ENCODE measurements at regions not wholly inside any gene's neighbourhood (a gene's known extent, or its start where the extent isn't known, plus 50 kb on each side); places are given as distances from the start of the nearest gene placed in this dataset.

DNA sequence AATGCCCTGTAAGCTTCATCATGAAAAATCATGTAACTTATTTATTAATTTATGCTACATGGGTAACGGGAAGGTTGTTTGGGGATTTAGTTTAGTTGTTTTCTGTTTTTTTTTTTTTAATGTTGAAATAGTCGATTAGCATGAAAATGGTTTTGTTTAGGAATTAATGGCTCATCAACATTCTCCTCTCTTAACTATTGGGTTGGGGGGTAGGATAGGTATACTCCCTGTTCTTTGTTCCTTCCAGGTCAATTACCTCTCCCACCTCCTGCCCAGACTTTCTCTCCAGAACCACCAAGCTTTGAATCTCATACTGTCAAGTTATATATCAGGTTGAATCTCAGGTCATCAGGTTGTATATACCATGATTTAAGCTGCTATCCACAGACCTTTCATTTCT lies 568.7 kb upstream of the DSEL start:
- intact Hi-C loops (cut with DNase I, micrococcal nuclease), result no loop called here
- no peak for ATAC-seq
- DNase-seq, result no peak

DNA sequence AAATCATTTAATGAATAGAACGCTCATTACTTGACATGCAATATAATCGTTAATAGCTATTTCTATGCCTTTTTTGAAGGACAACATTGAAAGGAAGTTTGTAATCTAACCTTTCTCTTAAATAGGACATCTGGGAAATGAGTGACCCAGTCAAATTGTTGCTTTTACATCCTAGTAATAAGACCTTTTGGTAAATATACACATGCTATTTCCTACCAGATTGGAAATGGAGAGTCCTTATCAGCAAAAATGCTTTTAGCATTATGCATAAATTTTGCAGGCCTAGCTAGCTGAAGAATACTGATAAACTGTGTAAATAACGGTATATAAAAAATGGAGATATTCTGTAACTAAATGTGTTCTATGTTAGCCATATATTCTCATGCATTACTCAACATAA lies 567.3 kb upstream of the DSEL start:
- intact Hi-C loops (cut with DNase I, micrococcal nuclease), result no loop called here
- DNase-seq (no peak), ATAC-seq (no peak)

DNA sequence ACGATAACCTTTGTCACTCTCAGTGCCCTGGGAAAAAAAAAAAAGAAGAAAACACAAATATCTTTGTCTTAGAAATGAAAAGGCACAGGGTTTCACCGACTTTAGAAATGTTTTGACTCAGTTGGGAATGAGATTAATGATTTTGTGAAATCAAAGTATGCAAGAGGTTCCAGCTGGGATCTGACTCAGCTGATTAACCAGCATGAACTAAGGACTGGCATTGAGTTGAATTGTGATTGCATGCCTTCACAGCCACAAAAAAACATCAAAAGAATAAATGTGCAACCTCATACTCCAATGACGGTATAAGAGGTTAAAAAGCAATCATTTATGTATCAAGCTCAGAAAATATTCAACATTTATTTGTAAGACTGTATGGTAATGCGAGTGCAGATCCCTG lies 566.6 kb upstream of the DSEL start:
- ATAC-seq (no peak), DNase-seq (no peak)
- intact Hi-C loops (cut with DNase I, micrococcal nuclease), result no loop called here

DNA sequence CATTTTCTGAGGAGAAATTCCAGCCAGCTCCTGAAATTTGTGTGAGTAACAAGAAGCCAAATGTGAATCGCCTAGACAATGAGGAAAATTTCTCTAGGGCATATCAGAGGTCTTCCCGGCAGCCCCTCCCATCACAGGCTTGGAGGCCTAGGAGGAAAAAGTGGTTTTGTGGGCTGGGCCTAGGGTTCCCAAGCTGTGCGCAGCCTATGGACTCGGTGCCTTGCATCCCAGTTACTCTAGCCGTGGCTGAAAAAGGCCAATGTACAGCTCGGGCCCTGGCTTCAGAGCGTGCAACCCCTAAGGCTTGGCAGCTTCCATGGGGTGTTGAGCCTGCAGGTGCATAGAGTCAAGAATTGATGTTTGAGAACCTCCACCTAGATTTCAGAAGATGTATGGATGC lies 556.2 kb upstream of the DSEL start:
- intact Hi-C loops (cut with DNase I, micrococcal nuclease), result no loop called here
- no peak for DNase-seq
- no peak for ATAC-seq

DNA sequence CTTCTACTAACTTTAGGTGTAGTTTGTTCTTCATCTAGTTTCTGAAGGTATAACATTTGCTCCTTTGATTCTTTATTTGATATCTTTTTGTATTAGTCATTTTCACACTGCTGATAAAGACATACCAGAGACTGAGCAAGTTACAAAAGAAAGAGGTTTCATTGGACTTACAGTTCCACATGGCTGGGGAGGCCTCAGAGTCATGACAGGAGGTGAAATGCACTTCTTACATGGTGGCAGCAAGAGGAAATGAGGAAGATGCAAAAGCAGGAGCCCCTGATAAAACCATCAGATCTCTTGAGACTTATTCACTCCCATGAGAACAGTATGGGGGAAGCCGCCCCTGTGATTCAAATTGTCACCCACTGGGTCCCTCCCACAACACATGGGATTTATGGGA lies 544.4 kb upstream of the DSEL start:
- DNase-seq, result no peak
- intact Hi-C loops (cut with DNase I, micrococcal nuclease), result no loop called here
- no peak for ATAC-seq

DNA sequence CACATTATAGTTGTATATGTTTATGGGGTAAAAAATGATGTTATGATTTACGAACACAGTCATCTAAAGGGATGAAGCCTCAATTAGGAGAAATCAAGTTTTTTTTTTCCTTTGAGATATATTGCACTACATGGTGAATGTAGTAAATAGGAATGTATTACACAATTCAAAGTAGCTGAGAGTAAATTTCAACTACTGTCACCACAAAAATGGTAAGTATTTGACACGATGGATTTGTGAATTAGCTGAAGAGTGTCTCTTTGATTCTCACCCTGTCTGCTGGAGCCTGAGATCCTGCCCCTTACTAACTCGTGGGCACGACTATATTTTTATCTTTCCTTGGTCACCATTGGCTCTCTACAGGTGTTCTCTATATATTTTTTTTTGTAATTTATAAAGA lies 540.4 kb upstream of the DSEL start:
- no peak for ATAC-seq
- intact Hi-C loops (cut with DNase I, micrococcal nuclease), result no loop called here

DNA sequence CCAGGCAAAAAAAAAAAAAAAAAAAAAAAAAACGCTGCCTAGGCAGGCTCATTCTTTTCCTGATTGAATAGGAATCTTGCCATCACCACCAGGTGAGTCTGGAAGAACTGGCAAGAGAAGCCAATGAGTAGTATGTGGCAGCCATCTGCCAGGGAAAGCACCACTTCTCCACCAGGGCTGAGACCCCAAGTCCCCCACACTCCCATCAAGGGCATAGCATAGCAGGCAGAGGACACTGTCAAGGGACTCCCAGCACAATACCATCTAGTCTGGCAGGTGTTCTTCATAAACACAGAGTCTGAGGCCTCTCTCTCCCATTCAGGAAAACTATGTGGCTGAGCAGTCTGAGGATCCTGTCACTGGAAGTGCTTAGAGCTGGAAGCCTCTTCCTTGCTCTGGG lies 538.1 kb upstream of the DSEL start:
- intact Hi-C loops (cut with DNase I, micrococcal nuclease), result no loop called here
- DNase-seq (no peak), ATAC-seq (no peak)

More for the DNA sequence above, 540.4 kb upstream of the DSEL start:
- no peak for DNase-seq

DNA sequence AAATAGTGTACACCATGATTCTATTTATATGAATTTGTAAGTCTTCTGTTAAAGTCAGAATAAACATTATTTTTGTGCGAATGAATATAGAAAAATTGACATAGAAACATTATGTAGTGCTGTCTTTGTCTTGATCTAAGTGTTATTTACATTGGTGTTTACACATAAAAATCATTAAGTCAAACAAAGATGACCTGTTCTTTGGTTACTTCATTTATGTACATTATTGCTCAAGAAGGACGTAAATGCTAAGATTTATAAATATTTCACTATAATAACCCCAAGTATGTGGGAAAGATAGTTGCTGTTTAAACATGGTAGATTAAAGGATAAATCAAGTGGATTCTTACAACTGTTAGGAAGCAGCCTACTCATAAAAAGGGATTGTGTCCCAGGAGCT lies 536.8 kb upstream of the DSEL start:
- intact Hi-C loops (cut with DNase I, micrococcal nuclease), result no loop called here
- DNase-seq (no peak), ATAC-seq (no peak)

DNA sequence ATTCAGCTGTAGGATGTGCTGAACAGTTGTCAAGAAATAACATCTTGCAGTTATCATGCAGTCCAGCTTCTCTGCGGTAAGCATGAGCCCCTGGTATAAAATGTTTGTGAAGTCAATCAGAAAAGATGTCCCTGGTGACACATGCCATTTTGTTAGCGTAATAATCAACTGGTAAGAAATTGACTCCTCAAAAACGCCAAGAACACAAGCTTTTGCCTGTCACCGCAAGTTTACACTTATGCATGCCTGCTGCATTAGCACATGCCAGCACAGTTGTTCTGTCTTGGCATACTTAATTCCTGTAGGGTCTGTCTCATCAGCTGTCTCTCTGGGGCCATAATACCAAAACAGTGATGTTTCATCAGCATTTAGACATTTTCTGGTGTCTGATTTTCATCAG lies 524.8 kb upstream of the DSEL start:
- intact Hi-C loops (cut with DNase I, micrococcal nuclease), result no loop called here
- ATAC-seq (no peak), DNase-seq (no peak)

DNA sequence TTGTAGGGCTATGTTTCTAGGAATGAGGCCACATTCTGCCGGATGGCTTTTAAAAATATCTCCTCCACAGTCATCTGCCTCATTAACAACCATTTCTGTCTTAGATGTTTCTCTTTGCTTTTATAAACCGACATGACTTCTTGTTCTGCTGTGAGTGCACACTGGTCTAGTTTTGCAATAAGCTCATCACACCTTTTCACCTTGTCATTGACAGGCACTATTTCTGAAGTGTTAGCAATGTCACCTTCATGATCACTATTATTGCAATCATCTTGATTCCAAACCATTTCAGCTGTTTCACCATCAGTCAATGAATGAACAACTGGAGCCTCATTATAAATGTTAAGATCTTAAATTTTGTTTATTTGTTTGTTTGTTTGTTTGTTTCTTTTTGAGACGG lies 523.7 kb upstream of the DSEL start:
- intact Hi-C loops (cut with DNase I, micrococcal nuclease), result no loop called here
- ATAC-seq (no peak), DNase-seq (no peak)

DNA sequence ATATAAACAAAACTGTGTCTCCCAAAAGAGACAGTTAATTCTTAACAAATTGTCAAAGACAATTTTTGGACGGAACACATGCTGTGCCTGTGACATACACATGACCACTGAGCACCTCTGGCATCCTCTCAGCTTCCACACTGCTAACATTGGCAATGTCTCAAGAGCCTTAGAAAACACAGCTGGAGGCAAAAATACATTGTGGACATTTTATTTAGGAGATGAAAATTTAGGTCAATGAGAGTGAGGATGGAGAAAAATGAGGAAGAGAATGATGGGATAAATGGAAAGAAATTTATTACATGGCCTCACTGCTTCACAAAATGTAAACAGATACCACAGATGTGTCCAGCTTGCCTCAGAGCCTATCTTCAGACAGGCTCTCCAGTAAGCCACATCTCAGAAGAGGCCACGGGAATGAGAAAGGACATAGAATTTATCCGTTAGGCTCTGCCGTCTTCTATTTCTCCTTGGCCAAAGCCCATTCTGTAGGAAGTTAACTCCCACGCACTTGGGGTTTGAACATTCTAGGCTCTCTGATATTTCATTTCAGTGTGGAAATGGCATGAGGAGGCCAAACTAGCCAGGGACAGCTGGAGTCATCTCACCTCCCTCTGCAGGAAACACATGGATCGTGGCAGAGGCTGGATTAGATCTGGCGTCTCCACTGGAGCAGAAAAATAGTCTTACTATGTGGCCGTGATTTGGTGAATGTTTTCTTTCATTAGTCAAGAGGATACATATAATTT lies 519.4 kb upstream of the DSEL start:
- DNase-seq (no peak), ATAC-seq (no peak)
- intact Hi-C loops (cut with DNase I, micrococcal nuclease), result no loop called here

DNA sequence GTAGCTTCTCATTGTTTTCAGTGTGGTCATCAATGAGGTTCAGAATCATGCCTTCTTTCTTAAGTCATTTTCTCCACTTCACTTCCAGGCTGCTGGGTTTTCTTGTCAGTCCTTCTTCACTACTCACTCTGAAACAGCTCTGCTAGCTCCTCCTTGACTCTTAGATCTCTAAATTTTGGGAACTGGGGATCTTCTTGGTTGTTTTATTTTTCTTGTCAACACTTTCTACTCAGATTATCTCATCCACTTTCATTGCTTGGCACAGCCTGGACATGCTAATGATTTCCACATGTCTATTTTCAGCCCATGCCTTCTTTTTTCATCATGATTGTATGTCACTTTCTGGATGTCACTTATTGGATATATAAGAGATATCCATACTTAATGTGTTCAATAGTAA lies 517.8 kb upstream of the DSEL start:
- ATAC-seq (no peak), DNase-seq (no peak)
- intact Hi-C loops (cut with DNase I, micrococcal nuclease), result no loop called here

DNA sequence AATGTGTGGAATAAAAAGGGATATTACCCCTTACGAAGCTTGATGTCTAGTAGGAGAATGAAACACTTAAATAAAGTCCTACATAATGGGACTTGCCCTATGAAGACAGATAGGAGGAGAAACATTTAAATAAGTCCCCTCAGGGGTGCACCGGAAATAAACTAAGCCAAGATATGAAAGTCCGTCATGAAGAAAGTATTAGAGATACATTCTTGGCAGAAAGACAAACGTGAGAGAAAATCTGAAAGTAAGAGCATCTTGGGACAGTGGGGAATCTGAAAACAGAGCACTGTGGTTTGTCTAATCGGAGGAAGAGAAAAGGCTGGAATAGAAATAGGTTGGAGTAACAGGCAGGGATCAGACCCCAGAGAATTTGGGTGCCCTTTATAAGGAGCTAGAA lies 516.9 kb upstream of the DSEL start:
- ATAC-seq (no peak), DNase-seq (no peak)
- intact Hi-C loops (cut with DNase I, micrococcal nuclease), result no loop called here

DNA sequence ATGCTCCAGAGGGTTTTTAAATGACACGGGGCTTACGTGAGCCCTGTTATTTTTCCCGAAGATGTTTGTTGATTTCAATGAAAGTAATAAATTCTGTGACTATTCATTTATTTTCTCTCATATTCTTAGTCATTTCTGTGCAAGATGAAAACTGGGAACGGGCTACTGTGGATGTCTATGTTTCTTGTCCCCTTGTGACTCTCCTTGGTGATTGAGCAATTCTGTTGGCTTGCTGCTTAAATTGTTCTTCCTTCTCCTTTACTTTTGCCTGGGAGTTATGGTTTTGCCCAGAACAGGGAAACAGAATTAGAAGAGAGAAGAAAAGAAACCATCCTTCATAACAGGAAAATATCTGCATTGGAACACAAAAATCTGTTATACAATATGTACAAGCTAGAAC lies 508.2 kb upstream of the DSEL start:
- DNase-seq (no peak), ATAC-seq (no peak)
- intact Hi-C loops (cut with DNase I, micrococcal nuclease), result no loop called here

DNA sequence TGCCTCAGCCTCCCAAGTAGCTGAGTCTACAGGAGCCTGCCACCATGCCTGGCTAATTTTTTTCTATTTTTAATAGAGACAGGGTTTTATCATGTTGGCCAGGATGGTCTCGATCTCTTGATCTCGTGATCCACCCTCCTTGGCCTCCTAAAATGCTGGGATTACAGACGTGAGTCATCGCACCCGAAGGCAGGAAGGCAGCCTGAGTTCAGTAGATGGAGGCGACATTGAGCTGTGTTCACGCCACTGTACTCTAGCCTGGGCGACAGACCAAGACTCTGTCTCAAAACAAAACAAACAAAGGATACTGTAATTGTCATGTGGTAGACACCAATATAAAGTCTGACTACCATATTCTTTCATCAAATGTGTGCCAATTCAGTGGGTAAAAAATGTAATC lies 500.9 kb upstream of the DSEL start:
- intact Hi-C loops (cut with DNase I, micrococcal nuclease), result no loop called here
- no peak for ATAC-seq
- DNase-seq, result no peak

DNA sequence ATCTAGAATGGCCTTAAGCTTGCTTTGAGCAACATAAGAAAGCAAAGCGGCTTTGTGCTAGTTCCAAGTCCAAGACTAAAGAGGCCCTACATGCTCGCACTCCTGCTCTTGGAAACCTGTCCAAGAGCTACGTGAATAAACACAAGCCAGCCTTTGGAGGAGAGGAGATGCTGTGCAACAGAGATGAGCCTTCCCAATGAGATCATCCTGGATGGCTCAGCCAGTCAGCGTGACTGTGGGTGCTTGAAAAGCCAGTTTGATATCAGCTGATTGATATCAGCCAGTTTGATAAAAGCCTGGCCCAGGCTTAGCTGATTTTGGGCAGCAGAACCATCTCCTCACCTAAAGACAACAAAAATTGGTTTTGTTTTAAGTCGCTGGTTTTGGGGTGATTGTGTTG lies 481.0 kb upstream of the DSEL start:
- intact Hi-C loops (cut with DNase I, micrococcal nuclease), result no loop called here
- ATAC-seq (no peak), DNase-seq (no peak)

DNA sequence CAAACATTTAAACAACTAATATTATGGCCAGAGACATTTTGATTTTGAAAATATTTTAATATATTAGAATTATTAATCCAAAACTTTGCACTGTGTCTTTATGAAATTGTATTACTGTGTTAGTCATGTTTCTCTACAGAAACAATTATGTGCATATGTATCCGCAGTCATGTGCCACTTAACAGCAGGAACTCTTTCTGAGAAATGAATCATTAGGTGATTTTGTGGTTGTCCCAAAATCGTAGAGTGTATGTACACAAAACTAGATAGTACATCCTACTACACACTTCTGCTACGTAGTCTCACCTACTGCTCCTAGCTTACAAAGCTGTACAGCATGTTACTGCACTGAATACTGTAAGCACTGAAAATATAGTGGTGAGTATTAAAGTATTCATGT lies 479.2 kb upstream of the DSEL start:
- no peak for ATAC-seq
- intact Hi-C loops (cut with DNase I, micrococcal nuclease), result no loop called here
- no peak for DNase-seq

DNA sequence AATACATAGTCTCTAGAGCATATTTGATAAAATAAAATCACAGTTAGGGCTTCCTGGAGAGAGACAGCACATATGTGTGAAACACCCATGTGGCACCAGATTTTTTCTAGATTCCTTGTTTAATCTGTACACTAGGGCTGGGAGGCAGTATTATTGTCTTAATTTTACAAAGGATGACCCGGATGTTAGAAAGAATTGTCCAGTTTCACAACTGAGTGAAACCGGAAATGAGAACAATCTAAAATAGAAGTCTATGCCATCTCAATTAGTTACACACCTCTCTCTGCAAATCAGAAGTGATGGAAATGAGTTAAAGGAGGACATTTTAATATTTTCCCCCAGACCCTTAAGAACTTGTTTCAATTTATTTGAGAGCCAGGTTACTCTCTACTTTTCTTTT lies 463.7 kb upstream of the DSEL start:
- ATAC-seq, result no peak
- intact Hi-C loops (cut with DNase I, micrococcal nuclease), result no loop called here
- DNase-seq, result no peak

DNA sequence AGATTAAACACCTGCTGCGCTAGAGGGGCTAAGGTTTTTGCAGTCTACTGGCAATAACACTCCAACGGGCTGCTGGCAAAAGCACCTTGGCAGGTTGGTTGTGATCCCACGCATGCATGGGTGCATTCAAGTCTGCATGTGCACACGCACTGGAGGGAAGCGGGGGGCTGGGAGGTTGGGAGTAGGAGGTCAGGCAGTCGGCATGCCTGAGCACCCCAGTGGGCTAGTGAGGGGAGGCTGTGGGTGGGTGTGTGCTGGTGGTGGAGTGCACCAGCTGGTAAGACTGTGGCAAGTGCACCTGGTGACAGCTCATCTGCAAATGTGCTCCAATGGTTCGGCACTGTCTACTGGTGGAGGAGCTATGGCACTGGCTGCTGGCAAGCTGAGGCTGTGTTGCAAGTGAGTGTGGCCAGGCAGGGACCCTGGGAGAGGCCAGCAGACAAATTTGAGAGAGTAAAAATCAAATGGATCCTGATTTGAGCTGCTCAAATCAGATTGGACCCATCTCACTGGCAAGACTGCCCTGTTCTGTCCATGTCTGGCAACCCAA lies 460.6 kb upstream of the DSEL start:
- ATAC-seq, result no peak
- DNase-seq, result no peak
- intact Hi-C loops (cut with DNase I, micrococcal nuclease), result no loop called here

DNA sequence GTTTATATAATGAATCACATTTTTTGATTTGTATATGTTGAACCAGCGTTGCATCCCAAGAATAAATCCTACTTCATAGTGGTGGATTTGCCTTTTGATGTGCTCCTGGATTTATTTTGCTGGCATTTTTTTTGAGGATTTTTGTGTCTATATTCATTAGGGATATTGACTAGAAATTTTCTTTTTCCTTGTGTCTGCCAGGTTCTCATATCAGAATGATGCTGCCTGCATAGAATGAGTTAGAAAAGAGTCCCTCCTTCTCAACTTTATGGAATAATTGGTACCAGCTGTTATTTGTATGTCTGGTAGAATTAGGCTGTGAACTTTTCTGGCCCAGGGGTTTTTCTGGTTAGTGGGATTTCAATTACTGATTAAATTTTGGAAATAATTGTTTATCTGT lies 457.4 kb upstream of the DSEL start:
- intact Hi-C loops (cut with DNase I, micrococcal nuclease), result no loop called here
- ATAC-seq, result no peak
- no peak for DNase-seq

DNA sequence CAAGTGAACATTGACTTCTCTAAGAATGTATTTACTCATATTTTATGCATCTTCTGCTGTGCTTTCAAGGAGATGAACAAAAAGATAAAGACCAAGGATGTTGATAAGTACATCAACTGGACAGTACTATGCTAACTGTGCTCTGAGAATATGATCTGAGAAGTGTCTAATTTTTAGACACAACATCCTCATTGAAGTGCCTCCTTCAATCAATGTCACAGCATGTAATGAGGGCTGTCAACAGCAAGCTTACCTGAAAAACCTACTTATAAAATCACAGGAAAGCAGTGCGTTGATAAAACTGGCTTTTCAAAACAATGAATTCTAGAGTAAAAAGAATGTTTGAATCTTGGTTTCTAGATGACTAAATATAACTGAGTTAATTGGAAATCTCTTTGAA lies 452.9 kb upstream of the DSEL start:
- DNase-seq, result no peak
- no peak for ATAC-seq
- intact Hi-C loops (cut with DNase I, micrococcal nuclease), result no loop called here
